K562 (cell line): ENCODE measurements at regions not wholly inside any gene's neighbourhood (a gene's known extent, or its start where the extent isn't known, plus 50 kb on each side); places are given as distances from the start of the nearest gene placed in this dataset.

ENCODE experiments used
- ATAC-seq: fragments of 200-7000 bp; cut with Tn5 transposase; 3 replicates; pipeline ENCODE4 v1.9.1; 2020; ENCODE audit warnings: moderate library complexity
- BruUV-seq: library from RNA; stranded (reverse); fragments of 400-500 nt; replicated peaks from 2 replicates; lab custom pipeline; 2021; lab: Mats Ljungman, UMichigan
- CTCF ChIA-PET: fragments of 300-600 bp; formaldehyde crosslinking; extraction: SDS; loops from one replicate; lab custom pipeline; 2021; ENCODE audit warnings: low intra/inter-chr PET ratio; lab: Yijun Ruan, JAX
- POLR2A ChIA-PET: fragments of 300-600, 350-650 bp; sonication (Branson Sonifier 250); formaldehyde crosslinking; extraction: SDS; loops from one replicate; lab custom pipeline; 2021; ENCODE audit warnings: antibody characterized with exemption, inconsistent platforms; lab: Yijun Ruan, JAX
- DNase-seq, 4 experiments: peaks; one replicate each; pipeline versions ENCODE4 v3.0.0 to v3.0.0-alpha.2; 2011 to 2018; ENCODE audit warnings: low spot score in 3 of 4, mixed read lengths in 3 of 4; ENCODE audit errors: extremely low read depth in 1 of 4
- FAIRE-seq: peaks from 2 replicates; lab custom pipeline; 2011; peaks lifted over from hg19 to GRCh38; lab: Jason Lieb, UNC
- H2AFZ ChIP-seq: 2 replicates; pipeline ENCODE4 v1.6.0; 2011; ENCODE audit warnings: low read depth, low read length, control low read depth, inconsistent platforms
- H3K27ac ChIP-seq: fragments of 200-600 bp; 3 replicates; pipeline ENCODE4 v1.8.0; 2011; ENCODE audit warnings: low read depth, mild to moderate bottlenecking, control low read depth, inconsistent platforms, low read length, moderate library complexity, mixed read lengths; ENCODE audit errors: extremely low read depth
- H3K27me3 ChIP-seq, 2 experiments: fragments of 300-600 bp in 1 of 2; 2 replicates in 1 of 2; 3 replicates in 1 of 2; pipeline versions ENCODE4 v1.6.0 to v1.8.0; 2011; ENCODE audit warnings: inconsistent platforms in 2 of 2, low read length in 2 of 2, mild to moderate bottlenecking in 1 of 2, mixed read lengths in 1 of 2, moderate library complexity in 1 of 2; ENCODE audit not compliant: control insufficient read depth in 2 of 2, insufficient read depth in 2 of 2
- H3K36me3 ChIP-seq: fragments of 300-600 bp; 3 replicates; pipeline ENCODE4 v1.8.0; 2011; ENCODE audit warnings: mild to moderate bottlenecking, low read length, inconsistent platforms; ENCODE audit not compliant: control insufficient read depth, insufficient read depth
- H3K4me1 ChIP-seq, 2 experiments: fragments of 200-600 bp in 1 of 2; replicated peaks in 1 of 2; 2 replicates in 1 of 2; 3 replicates in 1 of 2; pipeline versions ENCODE4 v1.5.1 to v1.8.0; 2011; ENCODE audit warnings: inconsistent platforms in 2 of 2, low read length in 2 of 2, mild to moderate bottlenecking in 1 of 2, mixed read lengths in 1 of 2, moderate library complexity in 1 of 2; ENCODE audit not compliant: control insufficient read depth in 2 of 2, insufficient read depth in 2 of 2
- H3K4me2 ChIP-seq: 2 replicates; pipeline ENCODE4 v1.6.1; 2011; ENCODE audit warnings: low read length, control low read depth, inconsistent platforms, mixed read lengths; ENCODE audit not compliant: insufficient read depth
- H3K4me3 ChIP-seq: fragments of 200-600 bp; sonication (generic), shearing (Covaris generic); 2 replicates; pipeline ENCODE4 v1.5.1; 2016; ENCODE audit warnings: control low read depth, inconsistent platforms
- H3K79me2 ChIP-seq: fragments of 200-600 bp; 3 replicates; pipeline ENCODE4 v1.8.0; 2011; ENCODE audit warnings: low read length, inconsistent platforms; ENCODE audit not compliant: control insufficient read depth, insufficient read depth
- H3K9ac ChIP-seq, 2 experiments: 2 replicates each; pipeline versions ENCODE4 v1.6.0 to v1.6.1; 2011; ENCODE audit warnings: low read depth in 2 of 2, low read length in 2 of 2, control low read depth in 1 of 2, inconsistent platforms in 1 of 2, mild to moderate bottlenecking in 1 of 2, mixed read lengths in 1 of 2; ENCODE audit not compliant: insufficient read depth in 1 of 2
- H3K9me1 ChIP-seq: one replicate; pipeline ENCODE4 v1.6.0; 2011; ENCODE audit warnings: inconsistent platforms, mild to moderate bottlenecking, low read length, moderate library complexity; ENCODE audit not compliant: control insufficient read depth, insufficient read depth
- H3K9me3 ChIP-seq: replicated peaks from 2 replicates; pipeline ENCODE4 v1.5.1; 2011; ENCODE audit warnings: low read depth, low read length, inconsistent platforms; ENCODE audit not compliant: control insufficient read depth, insufficient read depth
- H4K20me1 ChIP-seq: replicated peaks from 2 replicates; pipeline ENCODE4 v1.6.1; 2011; ENCODE audit warnings: low read length, inconsistent platforms, mixed read lengths; ENCODE audit not compliant: control insufficient read depth, insufficient read depth
- ATF7 ChIP-seq: fragments of 450-650 bp; IDR thresholded peaks from 2 replicates; pipeline ENCODE4 v1.7.1; 2014; ENCODE audit warnings: mild to moderate bottlenecking, moderate library complexity
- CEBPB ChIP-seq: fragments of 450-650 bp; IDR thresholded peaks from 2 replicates; pipeline ENCODE4 v1.6.1; 2016; ENCODE audit warnings: missing genetic modification characterization, missing compliant biosample characterization
- DDX20 ChIP-seq: fragments of 450-650 bp; IDR thresholded peaks from 2 replicates; pipeline ENCODE4 v1.6.1; 2016; ENCODE audit warnings: missing genetic modification characterization, low read depth, mild to moderate bottlenecking, missing compliant biosample characterization, moderate library complexity
- DIDO1 ChIP-seq: fragments of 450-650 bp; IDR thresholded peaks from 2 replicates; pipeline ENCODE4 v1.6.1; 2016; ENCODE audit warnings: low read depth, missing biosample characterization, missing genetic modification characterization
- GATAD2A ChIP-seq: fragments of 450-650 bp; IDR thresholded peaks from 2 replicates; pipeline ENCODE4 v1.6.1; 2017
- SAFB ChIP-seq: fragments of 200-400 bp; formaldehyde crosslinking; IDR thresholded peaks from 2 replicates; pipeline ENCODE4 v1.6.1; 2017; ENCODE audit warnings: low read depth, low read length, borderline replicate concordance
- TBP ChIP-seq: optimal IDR thresholded peaks from 2 replicates; pipeline ENCODE3; 2011; ENCODE audit warnings: low read depth, low read length, improper control_type of control experiment
- TCF7 ChIP-seq: sonication (generic); IDR thresholded peaks from 2 replicates; pipeline ENCODE4 v1.6.1; 2016; ENCODE audit warnings: antibody characterized with exemption, borderline replicate concordance
- THRAP3 ChIP-seq: fragments of 450-650 bp; IDR thresholded peaks from 2 replicates; pipeline ENCODE4 v1.6.1; 2016; ENCODE audit warnings: mild to moderate bottlenecking, inconsistent platforms, borderline replicate concordance
- ZBTB5 ChIP-seq: fragments of 450-650 bp; IDR thresholded peaks from 2 replicates; pipeline ENCODE4 v1.6.1; 2017; ENCODE audit warnings: antibody characterized with exemption
- ZNF384 ChIP-seq: IDR thresholded peaks from 2 replicates; pipeline ENCODE4 v1.6.1; 2012; ENCODE audit warnings: low read depth, low read length, improper control_type of control experiment
- ZNF586 ChIP-seq: fragments of 450-650 bp; formaldehyde crosslinking; conservative IDR thresholded peaks from 2 replicates; pipeline ENCODE4 v1.4.0; 2020; ENCODE audit warnings: mild to moderate bottlenecking, moderate library complexity
- ZZZ3 ChIP-seq: fragments of 450-650 bp; IDR thresholded peaks from 2 replicates; pipeline ENCODE4 v1.6.1; 2016; ENCODE audit warnings: antibody characterized with exemption, mild to moderate bottlenecking, moderate library complexity
- WGBS: fragments of 100-300 bp; shearing (Covaris generic); methylation state at CpG from one replicate; pipeline ENCODE4 v1.1.6; 2016; ENCODE audit warnings: low coverage, mixed read lengths; ENCODE audit not compliant: insufficient coverage; ENCODE audit errors: missing lambda C conversion rate; 5-methylcytosine and 5-hydroxymethylcytosine counted together
- in situ Hi-C: fragments of 300-500 bp; cut with MboI; formaldehyde crosslinking; loops from 4 replicates; pipeline ENCODE4 v1.15.0; 2018; ENCODE audit warnings: inconsistent platforms, mixed read lengths
- intact Hi-C: fragments of 100-400 bp; cut with micrococcal nuclease; formaldehyde crosslinking; loops from 2 replicates; pipeline ENCODE4 v1.14.2; 2022
- TF ChIP-seq, protein P1 (sequence below): fragments of 450-650 bp; formaldehyde crosslinking; IDR thresholded peaks from 2 replicates; pipeline ENCODE4 v1.4.0; 2022; ENCODE audit warnings: mild to moderate bottlenecking, moderate library complexity
- TF ChIP-seq, protein P2 (sequence below), 2 experiments: fragments of 150-350 bp in 1 of 2; IDR thresholded peaks; 2 replicates each; pipeline ENCODE4 v1.6.1; 2012 to 2016; ENCODE audit warnings: low read depth in 2 of 2, low read length in 2 of 2, mild to moderate bottlenecking in 1 of 2, moderate library complexity in 1 of 2

- TF ChIP-seq ZBTB5 (no peak), DDX20 (tag) (no peak), CEBPB (tag) (no peak)
- TF ChIP-seq, protein P1, sequence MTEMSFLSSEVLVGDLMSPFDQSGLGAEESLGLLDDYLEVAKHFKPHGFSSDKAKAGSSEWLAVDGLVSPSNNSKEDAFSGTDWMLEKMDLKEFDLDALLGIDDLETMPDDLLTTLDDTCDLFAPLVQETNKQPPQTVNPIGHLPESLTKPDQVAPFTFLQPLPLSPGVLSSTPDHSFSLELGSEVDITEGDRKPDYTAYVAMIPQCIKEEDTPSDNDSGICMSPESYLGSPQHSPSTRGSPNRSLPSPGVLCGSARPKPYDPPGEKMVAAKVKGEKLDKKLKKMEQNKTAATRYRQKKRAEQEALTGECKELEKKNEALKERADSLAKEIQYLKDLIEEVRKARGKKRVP (CRISPR knock-in tag) = no peak
Observed at GRCh38 chr6:131393433-131393832, 179.6 kb upstream of the ARG1 start (continued).

GRCh38 chr6:131394768-131395432 is 178.1 kb upstream of the ARG1 start:
- Histone ChIP-seq H3K9ac (no peak overlapping the region), H3K4me2 (no peak overlapping the region), H3K27ac (no peak overlapping the region), H3K36me3 (no peaks in the 10 kb centered on the region), H4K20me1 (no peaks in the 10 kb centered on the region), H3K4me3 (no peak overlapping the region), H3K9me3 (no peaks in the 10 kb centered on the region), H3K4me1 (no peaks in the 10 kb centered on the region), H3K79me2 (no peaks in the 10 kb centered on the region), H2AFZ (no peak overlapping the region), H3K9me1 (no peaks in the 10 kb centered on the region), H3K27me3 (no peaks in the 10 kb centered on the region)
- intact Hi-C loops (no loop called here), in situ Hi-C loops (no loop called here)
- BruUV-seq = no TSS peak
- FAIRE-seq (no peak), ATAC-seq (no peak), DNase-seq (no peak)
- ChIA-PET POLR2A (no interaction called here), CTCF (no interaction called here)
- TF ChIP-seq TBP = no peak
- no peak for TF ChIP-seq ATF7
- TF ChIP-seq TCF7 = no peak
- TF ChIP-seq SAFB = no peak
- TF ChIP-seq, protein P2, sequence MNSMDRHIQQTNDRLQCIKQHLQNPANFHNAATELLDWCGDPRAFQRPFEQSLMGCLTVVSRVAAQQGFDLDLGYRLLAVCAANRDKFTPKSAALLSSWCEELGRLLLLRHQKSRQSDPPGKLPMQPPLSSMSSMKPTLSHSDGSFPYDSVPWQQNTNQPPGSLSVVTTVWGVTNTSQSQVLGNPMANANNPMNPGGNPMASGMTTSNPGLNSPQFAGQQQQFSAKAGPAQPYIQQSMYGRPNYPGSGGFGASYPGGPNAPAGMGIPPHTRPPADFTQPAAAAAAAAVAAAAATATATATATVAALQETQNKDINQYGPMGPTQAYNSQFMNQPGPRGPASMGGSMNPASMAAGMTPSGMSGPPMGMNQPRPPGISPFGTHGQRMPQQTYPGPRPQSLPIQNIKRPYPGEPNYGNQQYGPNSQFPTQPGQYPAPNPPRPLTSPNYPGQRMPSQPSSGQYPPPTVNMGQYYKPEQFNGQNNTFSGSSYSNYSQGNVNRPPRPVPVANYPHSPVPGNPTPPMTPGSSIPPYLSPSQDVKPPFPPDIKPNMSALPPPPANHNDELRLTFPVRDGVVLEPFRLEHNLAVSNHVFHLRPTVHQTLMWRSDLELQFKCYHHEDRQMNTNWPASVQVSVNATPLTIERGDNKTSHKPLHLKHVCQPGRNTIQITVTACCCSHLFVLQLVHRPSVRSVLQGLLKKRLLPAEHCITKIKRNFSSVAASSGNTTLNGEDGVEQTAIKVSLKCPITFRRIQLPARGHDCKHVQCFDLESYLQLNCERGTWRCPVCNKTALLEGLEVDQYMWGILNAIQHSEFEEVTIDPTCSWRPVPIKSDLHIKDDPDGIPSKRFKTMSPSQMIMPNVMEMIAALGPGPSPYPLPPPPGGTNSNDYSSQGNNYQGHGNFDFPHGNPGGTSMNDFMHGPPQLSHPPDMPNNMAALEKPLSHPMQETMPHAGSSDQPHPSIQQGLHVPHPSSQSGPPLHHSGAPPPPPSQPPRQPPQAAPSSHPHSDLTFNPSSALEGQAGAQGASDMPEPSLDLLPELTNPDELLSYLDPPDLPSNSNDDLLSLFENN (IDR thresholded peaks at IDR 0.05; ENCODE audit: low read depth in 2 of 2, low read length in 2 of 2) = no peak
- no peak for TF ChIP-seq THRAP3
- no peak for TF ChIP-seq ZNF586 (CRISPR knock-in tag)
- no peak for TF ChIP-seq ZZZ3
- no peak for TF ChIP-seq GATAD2A
- no peak for TF ChIP-seq DIDO1
- no peak for TF ChIP-seq ZNF384
- 0% methylated on average over 1 of the region's 1 CpG for WGBS
